GM12878 (cell line): ENCODE measurements at regions not wholly inside any gene's neighbourhood (a gene's known extent, or its start where the extent isn't known, plus 50 kb on each side); places are given as distances from the start of the nearest gene placed in this dataset.

Experiments used
- EZH2 ChIP-seq: IDR thresholded peaks from 2 replicates; pipeline ENCODE4 v1.6.1; 2012; ENCODE audit warnings: low read depth, mild to moderate bottlenecking, control low read depth, inconsistent platforms, low read length, borderline replicate concordance; ENCODE audit not compliant: control insufficient read depth
- SUZ12 ChIP-seq: fragments of 200-600 bp; sonication (generic); IDR thresholded peaks from one replicate; pipeline ENCODE4 v1.6.1; 2018; ENCODE audit warnings: antibody characterized with exemption, mild to moderate bottlenecking; ENCODE audit not compliant: unreplicated experiment
- TBL1XR1 ChIP-seq: IDR thresholded peaks from 2 replicates; pipeline ENCODE4 v1.6.1; 2012; ENCODE audit warnings: low read depth, low read length, improper control_type of control experiment
- TF ChIP-seq, protein P1 (sequence below), 3 experiments: IDR thresholded peaks in 2 of 3; conservative IDR thresholded peaks in 1 of 3; 2 replicates each; pipeline ENCODE4 v1.5.1; 2011; ENCODE audit warnings: low read depth in 3 of 3, low read length in 3 of 3, mild to moderate bottlenecking in 3 of 3, control low read depth in 2 of 3, moderate library complexity in 2 of 3, inconsistent platforms in 1 of 3, mixed read lengths in 1 of 3; ENCODE audit not compliant: control insufficient read depth in 2 of 3, insufficient read depth in 1 of 3; ENCODE audit errors: extremely low read depth in 1 of 3

DNA sequence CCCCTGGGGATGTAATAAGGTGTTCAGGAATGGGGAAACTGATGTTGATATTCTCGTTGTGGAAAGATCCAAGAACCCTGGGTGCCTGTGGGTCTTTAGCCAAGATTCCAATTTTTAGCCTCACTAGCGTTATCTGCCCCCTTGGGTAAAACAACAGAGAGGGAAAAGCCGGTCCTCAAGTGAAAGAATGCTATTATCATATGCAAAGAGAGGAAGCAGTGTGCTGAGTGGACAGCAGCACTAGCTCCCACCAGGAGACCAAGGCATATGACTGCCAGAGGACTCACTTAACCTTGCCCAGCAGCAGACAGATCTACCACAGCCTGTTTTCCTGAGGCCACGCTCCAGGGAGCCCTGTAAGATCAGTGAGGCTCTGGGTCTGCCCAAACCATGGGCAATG, 257.9 kb upstream of the CPEB2 start:
- TF ChIP-seq, protein P1, sequence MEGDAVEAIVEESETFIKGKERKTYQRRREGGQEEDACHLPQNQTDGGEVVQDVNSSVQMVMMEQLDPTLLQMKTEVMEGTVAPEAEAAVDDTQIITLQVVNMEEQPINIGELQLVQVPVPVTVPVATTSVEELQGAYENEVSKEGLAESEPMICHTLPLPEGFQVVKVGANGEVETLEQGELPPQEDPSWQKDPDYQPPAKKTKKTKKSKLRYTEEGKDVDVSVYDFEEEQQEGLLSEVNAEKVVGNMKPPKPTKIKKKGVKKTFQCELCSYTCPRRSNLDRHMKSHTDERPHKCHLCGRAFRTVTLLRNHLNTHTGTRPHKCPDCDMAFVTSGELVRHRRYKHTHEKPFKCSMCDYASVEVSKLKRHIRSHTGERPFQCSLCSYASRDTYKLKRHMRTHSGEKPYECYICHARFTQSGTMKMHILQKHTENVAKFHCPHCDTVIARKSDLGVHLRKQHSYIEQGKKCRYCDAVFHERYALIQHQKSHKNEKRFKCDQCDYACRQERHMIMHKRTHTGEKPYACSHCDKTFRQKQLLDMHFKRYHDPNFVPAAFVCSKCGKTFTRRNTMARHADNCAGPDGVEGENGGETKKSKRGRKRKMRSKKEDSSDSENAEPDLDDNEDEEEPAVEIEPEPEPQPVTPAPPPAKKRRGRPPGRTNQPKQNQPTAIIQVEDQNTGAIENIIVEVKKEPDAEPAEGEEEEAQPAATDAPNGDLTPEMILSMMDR (IDR thresholded peaks at IDR 0.05 in 2 of 3, conservative IDR thresholded peaks at IDR 0.05 in 1 of 3; ENCODE audit: control insufficient read depth in 2 of 3, extremely low read depth in 1 of 3, insufficient read depth in 1 of 3, low read depth in 3 of 3, low read length in 3 of 3) = no peak
- TF ChIP-seq EZH2 (no peak), TBL1XR1 (no peak), SUZ12 (no peak)
